ENCODE measurements at regions not wholly inside any gene's neighbourhood (a gene's known extent, or its start where the extent isn't known, plus 50 kb on each side); places are given as distances from the start of the nearest gene placed in this dataset.

DNA sequence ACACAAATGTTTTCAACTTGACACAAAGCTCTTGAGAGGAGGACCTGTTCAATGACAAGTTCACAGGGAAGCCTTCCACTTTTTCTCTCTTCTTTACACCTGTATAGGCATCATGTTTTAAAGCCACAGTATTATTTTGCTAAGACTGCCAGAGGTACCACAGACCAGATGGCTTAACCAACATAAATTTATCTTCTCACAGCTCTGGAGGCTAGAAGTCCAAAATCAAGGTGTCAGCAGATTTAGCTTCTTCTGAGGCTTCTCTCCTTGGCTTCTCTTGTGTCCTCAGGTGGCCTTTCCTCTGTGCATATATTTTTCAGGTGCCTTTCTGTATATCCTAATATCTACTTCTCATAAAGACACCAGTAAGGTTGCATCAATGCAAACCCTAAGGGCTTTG, 435.2 kb upstream of the GBE1 start:
- no peaks in the 10 kb centered on the region for H3K36me3 ChIP-seq (ENCODE audit: insufficient read depth)
- H3K4me1 ChIP-seq (ENCODE audit: insufficient read depth): no peaks in the 10 kb centered on the region
- no peak for ATAC-seq
- TF ChIP-seq, protein P1, sequence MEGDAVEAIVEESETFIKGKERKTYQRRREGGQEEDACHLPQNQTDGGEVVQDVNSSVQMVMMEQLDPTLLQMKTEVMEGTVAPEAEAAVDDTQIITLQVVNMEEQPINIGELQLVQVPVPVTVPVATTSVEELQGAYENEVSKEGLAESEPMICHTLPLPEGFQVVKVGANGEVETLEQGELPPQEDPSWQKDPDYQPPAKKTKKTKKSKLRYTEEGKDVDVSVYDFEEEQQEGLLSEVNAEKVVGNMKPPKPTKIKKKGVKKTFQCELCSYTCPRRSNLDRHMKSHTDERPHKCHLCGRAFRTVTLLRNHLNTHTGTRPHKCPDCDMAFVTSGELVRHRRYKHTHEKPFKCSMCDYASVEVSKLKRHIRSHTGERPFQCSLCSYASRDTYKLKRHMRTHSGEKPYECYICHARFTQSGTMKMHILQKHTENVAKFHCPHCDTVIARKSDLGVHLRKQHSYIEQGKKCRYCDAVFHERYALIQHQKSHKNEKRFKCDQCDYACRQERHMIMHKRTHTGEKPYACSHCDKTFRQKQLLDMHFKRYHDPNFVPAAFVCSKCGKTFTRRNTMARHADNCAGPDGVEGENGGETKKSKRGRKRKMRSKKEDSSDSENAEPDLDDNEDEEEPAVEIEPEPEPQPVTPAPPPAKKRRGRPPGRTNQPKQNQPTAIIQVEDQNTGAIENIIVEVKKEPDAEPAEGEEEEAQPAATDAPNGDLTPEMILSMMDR (conservative IDR thresholded peaks at IDR 0.05; ENCODE audit: low read depth in 2 of 2): no peak
- TF ChIP-seq ZNF331 (CRISPR knock-in tag; IDR thresholded peaks at IDR 0.05; ENCODE audit: low read depth) (no peak), EZH2phosphoT487 (IDR thresholded peaks at IDR 0.05; ENCODE audit: unreplicated experiment) (no peak), ZNF114 (CRISPR knock-in tag; IDR thresholded peaks at IDR 0.05) (no peak), CREB1 (CRISPR knock-in tag; IDR thresholded peaks at IDR 0.05; ENCODE audit: low read depth) (no peak), NANOG (IDR thresholded peaks at IDR 0.05; ENCODE audit: borderline replicate concordance) (no peak), JUNB (IDR thresholded peaks at IDR 0.05; ENCODE audit: unreplicated experiment) (no peak), POLR2AphosphoS5 (IDR thresholded peaks at IDR 0.05; ENCODE audit: low read depth) (no peak), STAT1 (IDR thresholded peaks at IDR 0.05; ENCODE audit: unreplicated experiment) (no peak), EZH2 (IDR thresholded peaks at IDR 0.05; ENCODE audit: low read depth, unreplicated experiment) (no peak)
- TF ChIP-seq, protein P2, sequence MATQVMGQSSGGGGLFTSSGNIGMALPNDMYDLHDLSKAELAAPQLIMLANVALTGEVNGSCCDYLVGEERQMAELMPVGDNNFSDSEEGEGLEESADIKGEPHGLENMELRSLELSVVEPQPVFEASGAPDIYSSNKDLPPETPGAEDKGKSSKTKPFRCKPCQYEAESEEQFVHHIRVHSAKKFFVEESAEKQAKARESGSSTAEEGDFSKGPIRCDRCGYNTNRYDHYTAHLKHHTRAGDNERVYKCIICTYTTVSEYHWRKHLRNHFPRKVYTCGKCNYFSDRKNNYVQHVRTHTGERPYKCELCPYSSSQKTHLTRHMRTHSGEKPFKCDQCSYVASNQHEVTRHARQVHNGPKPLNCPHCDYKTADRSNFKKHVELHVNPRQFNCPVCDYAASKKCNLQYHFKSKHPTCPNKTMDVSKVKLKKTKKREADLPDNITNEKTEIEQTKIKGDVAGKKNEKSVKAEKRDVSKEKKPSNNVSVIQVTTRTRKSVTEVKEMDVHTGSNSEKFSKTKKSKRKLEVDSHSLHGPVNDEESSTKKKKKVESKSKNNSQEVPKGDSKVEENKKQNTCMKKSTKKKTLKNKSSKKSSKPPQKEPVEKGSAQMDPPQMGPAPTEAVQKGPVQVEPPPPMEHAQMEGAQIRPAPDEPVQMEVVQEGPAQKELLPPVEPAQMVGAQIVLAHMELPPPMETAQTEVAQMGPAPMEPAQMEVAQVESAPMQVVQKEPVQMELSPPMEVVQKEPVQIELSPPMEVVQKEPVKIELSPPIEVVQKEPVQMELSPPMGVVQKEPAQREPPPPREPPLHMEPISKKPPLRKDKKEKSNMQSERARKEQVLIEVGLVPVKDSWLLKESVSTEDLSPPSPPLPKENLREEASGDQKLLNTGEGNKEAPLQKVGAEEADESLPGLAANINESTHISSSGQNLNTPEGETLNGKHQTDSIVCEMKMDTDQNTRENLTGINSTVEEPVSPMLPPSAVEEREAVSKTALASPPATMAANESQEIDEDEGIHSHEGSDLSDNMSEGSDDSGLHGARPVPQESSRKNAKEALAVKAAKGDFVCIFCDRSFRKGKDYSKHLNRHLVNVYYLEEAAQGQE (IDR thresholded peaks at IDR 0.05; ENCODE audit: unreplicated experiment): no peak
- TF ChIP-seq, protein P3, sequence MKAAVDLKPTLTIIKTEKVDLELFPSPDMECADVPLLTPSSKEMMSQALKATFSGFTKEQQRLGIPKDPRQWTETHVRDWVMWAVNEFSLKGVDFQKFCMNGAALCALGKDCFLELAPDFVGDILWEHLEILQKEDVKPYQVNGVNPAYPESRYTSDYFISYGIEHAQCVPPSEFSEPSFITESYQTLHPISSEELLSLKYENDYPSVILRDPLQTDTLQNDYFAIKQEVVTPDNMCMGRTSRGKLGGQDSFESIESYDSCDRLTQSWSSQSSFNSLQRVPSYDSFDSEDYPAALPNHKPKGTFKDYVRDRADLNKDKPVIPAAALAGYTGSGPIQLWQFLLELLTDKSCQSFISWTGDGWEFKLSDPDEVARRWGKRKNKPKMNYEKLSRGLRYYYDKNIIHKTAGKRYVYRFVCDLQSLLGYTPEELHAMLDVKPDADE (IDR thresholded peaks at IDR 0.05): no peak
- TF ChIP-seq, protein P4, sequence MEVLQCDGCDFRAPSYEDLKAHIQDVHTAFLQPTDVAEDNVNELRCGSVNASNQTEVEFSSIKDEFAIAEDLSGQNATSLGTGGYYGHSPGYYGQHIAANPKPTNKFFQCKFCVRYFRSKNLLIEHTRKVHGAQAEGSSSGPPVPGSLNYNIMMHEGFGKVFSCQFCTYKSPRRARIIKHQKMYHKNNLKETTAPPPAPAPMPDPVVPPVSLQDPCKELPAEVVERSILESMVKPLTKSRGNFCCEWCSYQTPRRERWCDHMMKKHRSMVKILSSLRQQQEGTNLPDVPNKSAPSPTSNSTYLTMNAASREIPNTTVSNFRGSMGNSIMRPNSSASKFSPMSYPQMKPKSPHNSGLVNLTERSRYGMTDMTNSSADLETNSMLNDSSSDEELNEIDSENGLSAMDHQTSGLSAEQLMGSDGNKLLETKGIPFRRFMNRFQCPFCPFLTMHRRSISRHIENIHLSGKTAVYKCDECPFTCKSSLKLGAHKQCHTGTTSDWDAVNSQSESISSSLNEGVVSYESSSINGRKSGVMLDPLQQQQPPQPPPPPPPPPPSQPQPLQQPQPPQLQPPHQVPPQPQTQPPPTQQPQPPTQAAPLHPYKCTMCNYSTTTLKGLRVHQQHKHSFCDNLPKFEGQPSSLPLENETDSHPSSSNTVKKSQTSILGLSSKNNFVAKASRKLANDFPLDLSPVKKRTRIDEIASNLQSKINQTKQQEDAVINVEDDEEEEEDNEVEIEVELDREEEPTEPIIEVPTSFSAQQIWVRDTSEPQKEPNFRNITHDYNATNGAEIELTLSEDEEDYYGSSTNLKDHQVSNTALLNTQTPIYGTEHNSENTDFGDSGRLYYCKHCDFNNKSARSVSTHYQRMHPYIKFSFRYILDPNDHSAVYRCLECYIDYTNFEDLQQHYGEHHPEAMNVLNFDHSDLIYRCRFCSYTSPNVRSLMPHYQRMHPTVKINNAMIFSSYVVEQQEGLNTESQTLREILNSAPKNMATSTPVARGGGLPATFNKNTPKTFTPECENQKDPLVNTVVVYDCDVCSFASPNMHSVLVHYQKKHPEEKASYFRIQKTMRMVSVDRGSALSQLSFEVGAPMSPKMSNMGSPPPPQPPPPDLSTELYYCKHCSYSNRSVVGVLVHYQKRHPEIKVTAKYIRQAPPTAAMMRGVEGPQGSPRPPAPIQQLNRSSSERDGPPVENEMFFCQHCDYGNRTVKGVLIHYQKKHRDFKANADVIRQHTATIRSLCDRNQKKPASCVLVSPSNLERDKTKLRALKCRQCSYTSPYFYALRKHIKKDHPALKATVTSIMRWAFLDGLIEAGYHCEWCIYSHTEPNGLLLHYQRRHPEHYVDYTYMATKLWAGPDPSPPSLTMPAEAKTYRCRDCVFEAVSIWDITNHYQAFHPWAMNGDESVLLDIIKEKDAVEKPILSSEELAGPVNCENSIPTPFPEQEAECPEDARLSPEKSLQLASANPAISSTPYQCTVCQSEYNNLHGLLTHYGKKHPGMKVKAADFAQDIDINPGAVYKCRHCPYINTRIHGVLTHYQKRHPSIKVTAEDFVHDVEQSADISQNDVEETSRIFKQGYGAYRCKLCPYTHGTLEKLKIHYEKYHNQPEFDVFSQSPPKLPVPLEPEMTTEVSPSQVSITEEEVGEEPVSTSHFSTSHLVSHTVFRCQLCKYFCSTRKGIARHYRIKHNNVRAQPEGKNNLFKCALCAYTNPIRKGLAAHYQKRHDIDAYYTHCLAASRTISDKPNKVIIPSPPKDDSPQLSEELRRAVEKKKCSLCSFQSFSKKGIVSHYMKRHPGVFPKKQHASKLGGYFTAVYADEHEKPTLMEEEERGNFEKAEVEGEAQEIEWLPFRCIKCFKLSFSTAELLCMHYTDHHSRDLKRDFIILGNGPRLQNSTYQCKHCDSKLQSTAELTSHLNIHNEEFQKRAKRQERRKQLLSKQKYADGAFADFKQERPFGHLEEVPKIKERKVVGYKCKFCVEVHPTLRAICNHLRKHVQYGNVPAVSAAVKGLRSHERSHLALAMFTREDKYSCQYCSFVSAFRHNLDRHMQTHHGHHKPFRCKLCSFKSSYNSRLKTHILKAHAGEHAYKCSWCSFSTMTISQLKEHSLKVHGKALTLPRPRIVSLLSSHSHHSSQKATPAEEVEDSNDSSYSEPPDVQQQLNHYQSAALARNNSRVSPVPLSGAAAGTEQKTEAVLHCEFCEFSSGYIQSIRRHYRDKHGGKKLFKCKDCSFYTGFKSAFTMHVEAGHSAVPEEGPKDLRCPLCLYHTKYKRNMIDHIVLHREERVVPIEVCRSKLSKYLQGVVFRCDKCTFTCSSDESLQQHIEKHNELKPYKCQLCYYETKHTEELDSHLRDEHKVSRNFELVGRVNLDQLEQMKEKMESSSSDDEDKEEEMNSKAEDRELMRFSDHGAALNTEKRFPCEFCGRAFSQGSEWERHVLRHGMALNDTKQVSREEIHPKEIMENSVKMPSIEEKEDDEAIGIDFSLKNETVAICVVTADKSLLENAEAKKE (CRISPR knock-in tag; IDR thresholded peaks at IDR 0.05): no peak
- no peak overlapping the region for H2AFZ ChIP-seq
- no peak for DNase-seq (ENCODE audit: low spot score)
- no peaks in the 10 kb centered on the region for H3K36me3 Mint-ChIP-seq (ENCODE audit: low read depth)
- no peak overlapping the region for H3K4me3 Mint-ChIP-seq
- H3K27ac Mint-ChIP-seq: no peak overlapping the region
- no peaks in the 10 kb centered on the region for H3K27me3 Mint-ChIP-seq (ENCODE audit: insufficient read depth, low read depth, poor library complexity)
- H3K4me3 ChIP-seq: no peak overlapping the region
- no peaks in the 10 kb centered on the region for H3K9me2 ChIP-seq (ENCODE audit: insufficient read depth)
- no peaks in the 10 kb centered on the region for H3F3A ChIP-seq (replicated peaks; ENCODE audit: low read depth)
- H3K27me3 ChIP-seq (ENCODE audit: insufficient read depth): no peaks in the 10 kb centered on the region
- H3K4me2 ChIP-seq: no peak overlapping the region
- no peaks in the 10 kb centered on the region for H4K20me1 ChIP-seq (replicated peaks; ENCODE audit: insufficient read depth)
- H3K79me2 ChIP-seq (replicated peaks; ENCODE audit: insufficient read depth): no peaks in the 10 kb centered on the region
- no peaks in the 10 kb centered on the region for H3K9me3 Mint-ChIP-seq
- H3K27ac ChIP-seq (ENCODE audit: low read depth): no peak overlapping the region
- no peaks in the 10 kb centered on the region; the same call in 2 of the 3 replicates for H3K4me1 Mint-ChIP-seq
